HK-2 (cell line): ENCODE measurements at regions not wholly inside any gene's neighbourhood (a gene's known extent, or its start where the extent isn't known, plus 50 kb on each side); places are given as distances from the start of the nearest gene placed in this dataset.

Source experiments
- DNase-seq: peaks from one replicate; pipeline ENCODE4 v3.0.0-alpha.2; 2018; ENCODE audit not compliant: unreplicated experiment

GRCh38 chr18:43572163-43572562, 294.9 kb upstream of the SYT4 start:
- DNase-seq = no peak

DNA sequence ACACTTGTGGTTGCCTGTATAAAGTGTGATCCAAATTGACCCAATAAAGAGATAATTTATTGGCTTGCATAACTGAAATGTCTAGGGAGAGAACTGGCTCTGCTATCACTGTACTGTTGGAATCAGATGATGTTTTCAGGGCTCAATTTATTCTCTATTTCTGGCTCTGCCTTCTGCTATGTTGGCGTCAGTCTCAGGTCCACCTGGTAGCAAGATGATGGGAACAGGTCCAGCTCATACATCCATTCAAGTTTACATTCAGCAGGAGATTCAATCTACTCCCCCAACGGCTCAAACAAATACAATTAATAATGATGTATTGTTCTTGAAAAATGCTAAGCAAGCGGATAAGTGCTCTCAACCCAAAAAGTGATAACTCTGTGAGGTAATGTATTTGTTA, 297.7 kb upstream of the SYT4 start:
- no peak for DNase-seq

GRCh38 chr18:43578211-43578610, 300.9 kb upstream of the SYT4 start:
- no peak for DNase-seq

DNA sequence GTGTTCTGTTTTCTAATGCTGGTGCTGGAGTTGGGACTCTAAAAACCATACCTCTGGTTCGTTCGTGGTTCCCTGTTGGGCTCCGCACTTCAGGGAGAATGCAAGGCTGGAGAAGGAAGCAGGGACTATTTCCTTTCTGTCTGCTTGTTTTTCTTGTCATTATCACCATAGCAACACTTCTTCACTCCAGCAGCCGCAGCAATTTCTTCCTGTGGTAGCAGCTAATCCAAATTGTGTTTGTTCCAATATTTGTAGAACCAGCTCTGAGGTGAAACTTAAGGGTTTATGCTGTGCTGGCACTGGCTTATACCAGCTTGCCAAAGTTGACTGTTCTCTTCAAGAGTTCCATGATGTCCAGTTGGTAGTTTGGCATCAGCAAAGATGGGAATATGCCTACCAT, 301.4 kb upstream of the SYT4 start:
- DNase-seq = no peak

DNA sequence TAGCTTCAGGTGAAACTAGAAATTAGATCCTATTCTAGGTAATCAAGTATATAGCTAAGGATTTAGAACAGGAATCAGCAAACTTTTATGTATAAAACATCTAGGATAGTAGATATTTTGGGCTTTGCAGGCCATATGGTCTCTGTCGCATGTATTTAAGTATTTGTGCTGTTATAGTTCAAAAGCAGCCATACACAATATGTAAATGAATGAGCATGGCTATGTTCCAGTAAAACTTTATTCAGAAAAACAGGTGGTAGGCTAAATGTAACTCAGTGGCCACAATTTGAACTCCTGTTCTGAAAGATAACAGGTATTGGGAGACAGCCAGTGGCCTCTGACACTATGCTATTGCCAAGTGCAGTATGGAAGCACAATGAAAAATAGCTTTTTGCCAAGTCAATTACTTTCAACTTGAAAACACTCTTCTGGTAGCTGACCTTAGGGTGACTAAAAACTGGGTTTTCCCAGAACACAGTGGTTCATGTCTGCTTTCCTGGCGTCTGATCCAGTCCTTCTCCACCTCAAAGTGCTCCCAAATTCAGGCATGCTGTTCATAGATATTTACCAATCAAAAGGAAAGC, 304.7 kb upstream of the SYT4 start:
- DNase-seq = no peak

- DNase-seq = no peak
These were observed 310.4 kb upstream of the SYT4 start for GRCh38 chr18:43587538-43588153.

DNA sequence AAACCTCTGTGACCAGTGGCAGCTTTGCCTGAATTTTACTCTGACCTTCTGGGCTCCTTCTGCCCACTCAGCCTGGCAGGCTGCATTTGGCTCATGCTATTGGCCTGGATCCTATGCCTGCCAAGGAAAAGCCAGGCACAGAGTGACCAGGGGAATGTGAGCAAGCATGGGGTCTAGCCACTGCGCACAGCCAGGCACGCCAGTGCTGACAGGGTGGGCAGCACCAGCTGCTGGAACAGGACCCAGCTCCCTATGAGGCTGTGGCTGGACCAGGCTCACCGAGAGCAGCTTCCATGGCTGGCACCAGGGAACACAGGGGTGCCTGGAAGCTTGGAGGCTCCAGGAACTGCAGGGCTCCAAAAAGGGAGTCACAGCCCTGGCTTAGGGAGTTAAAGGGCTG, 311.5 kb upstream of the SYT4 start:
- no peak for DNase-seq

- no peak for DNase-seq
These were observed 312.4 kb upstream of the SYT4 start for GRCh38 chr18:43589611-43590151.

DNA sequence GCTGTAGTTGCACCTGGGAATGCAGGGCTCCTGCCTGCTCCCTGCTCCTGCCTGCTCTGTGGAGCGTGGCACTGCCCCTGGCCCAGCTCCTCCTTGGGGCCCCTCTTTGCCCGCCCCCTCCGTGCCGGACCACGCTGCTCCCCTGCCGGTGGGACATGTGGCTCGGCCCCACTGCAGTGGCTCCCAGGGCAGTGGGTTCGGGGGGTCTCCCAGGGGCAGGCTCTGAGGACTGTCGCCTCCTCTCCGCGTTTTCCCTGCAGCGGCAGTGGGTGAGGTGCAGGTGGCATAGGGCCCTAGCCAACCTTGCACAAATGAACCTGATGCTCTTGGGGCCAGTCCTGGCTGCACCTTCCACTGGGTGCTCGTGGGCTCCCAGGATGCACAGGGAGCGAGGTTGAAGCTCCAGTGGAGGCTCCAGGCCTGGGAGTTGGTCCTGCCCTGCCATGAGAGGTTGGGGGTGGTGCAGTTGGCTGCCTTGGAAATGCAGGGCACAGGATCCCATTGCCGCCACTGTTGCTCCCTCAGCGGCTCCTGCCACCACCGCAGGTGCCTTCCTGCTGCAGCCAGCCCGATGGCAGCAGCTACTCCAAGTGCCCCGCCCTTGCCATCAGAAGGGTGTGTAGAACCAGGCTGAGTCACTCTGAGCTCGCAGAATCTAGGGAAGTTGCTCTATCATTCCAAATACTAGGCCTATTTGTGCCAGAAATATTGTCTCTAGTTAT, 313.1 kb upstream of the SYT4 start:
- DNase-seq = no peak

DNA sequence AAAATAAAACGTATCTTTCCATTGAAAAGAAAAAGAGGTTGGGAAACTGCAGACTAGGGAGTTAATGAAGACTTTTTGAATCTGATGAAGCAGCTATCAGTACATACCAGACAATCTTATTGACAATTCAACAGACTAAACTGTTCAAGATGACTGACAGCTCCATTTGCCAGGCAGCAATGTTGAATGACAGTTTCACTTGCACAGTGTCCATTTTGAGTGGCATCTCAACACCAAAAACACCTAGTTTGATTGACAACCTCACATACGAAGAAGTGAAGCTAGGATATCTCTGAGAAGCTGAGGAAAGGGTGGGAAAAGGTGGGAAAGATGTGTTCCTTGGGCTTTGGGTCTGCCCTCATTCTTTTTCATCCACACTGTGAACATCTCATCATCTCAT, 315.0 kb upstream of the SYT4 start:
- DNase-seq = no peak

GRCh38 chr18:43596105-43596712, 318.9 kb upstream of the SYT4 start:
- DNase-seq = no peak

DNA sequence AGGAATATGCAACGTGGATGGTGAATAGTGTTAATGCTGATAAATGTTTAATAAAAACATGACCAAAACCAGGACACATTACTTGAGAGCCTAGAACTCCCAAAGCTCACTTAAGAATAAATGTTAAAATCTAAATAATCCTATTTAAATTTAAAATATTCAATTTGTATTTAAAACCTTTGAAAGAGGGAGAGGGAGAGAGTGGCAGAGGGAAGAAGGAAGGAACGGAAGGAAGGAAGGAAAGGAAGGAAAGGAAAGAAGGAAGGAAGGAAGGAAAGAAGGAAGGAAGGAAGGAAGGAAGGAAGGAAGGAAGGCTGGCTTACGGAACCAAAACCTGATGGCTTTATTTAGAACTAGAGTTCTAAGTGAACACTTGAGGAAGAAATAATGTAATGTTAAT, 324.1 kb upstream of the SYT4 start:
- no peak for DNase-seq

DNA sequence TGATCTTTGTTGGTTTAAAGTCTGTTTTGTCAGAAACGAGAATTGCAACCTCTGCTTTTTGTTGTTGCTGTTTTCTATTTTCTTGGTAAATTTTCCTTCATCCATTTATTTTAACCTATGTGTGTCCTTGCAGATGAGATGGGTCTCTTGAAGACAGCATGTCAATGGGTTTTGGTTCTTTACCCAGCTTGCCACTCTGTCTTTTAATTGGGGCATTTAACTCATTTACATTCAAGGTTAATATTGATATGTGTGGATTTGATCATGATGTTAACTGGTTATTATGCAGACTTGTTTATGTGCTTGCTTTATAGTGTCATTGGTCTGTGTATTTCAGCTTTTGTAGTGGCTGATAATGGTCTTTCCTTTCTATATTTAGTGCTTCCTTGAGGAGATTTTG, 327.9 kb upstream of the SYT4 start:
- DNase-seq = no peak

DNA sequence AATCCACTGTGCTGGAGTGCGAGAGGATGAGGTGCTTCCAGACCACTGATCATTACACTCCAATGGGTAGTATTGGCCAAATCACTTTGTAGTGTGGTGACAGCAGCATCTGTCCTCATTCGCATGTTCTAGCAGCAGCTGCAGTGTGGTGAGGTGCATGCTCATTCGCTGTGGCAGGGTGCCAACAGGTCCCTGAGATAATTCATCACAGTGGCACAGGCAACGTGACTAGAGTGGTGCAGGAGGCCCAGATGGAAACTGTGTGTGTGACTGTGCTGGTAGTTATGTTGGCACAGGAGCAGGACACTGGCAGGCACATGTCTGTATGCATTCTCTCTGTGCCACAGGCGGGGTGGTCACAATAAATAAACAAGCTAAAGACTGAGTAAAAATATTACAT, 329.5 kb upstream of the SYT4 start:
- no peak for DNase-seq

GRCh38 chr18:43620936-43621335, 343.6 kb upstream of the SYT4 start:
- no peak for DNase-seq

GRCh38 chr18:43622024-43622423, 344.7 kb upstream of the SYT4 start:
- DNase-seq = no peak

DNA sequence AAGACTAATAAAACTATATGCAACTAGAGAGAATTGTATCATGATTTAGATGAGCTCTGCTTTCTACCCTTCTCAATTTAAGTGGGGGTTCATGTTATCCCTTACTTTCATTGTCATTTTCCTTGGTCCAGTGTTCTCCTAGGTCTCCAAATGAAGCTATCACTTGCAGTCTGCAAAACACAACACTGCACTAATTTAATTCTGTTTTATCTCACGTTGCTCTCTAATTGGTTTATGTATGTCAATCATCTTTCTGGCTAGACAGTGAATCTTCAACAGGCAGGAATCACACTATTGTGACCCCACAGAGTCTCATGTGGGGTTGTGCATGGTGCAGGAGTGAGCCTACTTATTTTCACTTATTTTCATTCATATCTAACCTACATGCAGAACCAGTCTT, 348.3 kb upstream of the SYT4 start:
- no peak for DNase-seq

GRCh38 chr18:43627848-43628530, 350.7 kb upstream of the SYT4 start:
- DNase-seq = no peak

- no peak for DNase-seq
These were observed 357.7 kb upstream of the SYT4 start for GRCh38 chr18:43634994-43635393.

DNA sequence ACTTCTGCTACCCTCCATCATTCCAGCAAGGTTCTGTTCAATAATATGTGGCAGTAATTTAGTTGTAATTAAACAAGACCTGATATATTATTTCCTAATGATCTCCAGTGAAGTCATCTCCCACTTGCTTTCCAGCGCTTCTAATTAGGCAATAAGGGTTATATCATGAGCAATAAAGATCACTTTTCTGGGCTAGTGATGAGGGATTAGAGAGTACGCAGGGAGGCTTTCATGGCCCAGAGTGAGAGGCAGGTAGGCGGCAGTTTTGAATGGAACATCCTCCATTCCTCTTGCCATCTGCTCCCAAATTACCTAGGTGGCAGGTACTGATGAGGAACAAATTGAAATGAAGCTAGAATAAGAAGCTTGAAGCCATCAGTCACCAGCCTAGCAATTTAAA, 358.1 kb upstream of the SYT4 start:
- DNase-seq = no peak

- no peak for DNase-seq
These were observed 365.5 kb upstream of the SYT4 start for GRCh38 chr18:43642727-43643330.

GRCh38 chr18:43648002-43648401, 370.7 kb upstream of the SYT4 start:
- DNase-seq = no peak
